ENCODE measurements at regions not wholly inside any gene's neighbourhood (a gene's known extent, or its start where the extent isn't known, plus 50 kb on each side); places are given as distances from the start of the nearest gene placed in this dataset.
"Not testable (repeated sequence)": the region's sequence is repeated elsewhere in the genome, so short reads cannot be mapped to it uniquely, and the experiment has no call there.

DNA sequence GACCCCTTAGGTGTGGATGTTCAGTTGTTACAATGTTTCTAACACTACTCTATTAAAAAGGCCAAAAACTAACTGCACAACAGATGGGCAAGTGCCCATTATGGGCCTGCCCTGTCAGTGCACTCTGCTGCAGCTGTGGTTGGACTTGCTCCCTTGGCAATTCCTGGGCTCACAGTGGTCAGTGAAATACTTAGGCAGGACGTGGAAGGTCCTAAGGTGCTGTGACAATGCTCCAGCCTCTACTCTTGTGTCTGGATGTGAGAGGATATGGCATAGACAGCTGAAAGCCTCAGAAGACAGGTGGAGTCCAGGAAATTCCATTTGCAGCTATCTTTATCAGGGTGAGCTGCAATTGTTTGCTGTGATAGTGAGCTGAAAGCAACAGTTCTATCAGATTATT, 136.5 kb upstream of the OLIG3 start:
- Mint-ChIP-seq H3K27ac (ENCODE audit: unreplicated experiment) (no peak overlapping the region), H3K4me1 (ENCODE audit: unreplicated experiment) (peaks cover 2% of the 10 kb centered on the region), H3K9me3 (ENCODE audit: unreplicated experiment) (no peaks in the 10 kb centered on the region), H3K27me3 (ENCODE audit: unreplicated experiment) (peaks cover 13% of the 10 kb centered on the region), H3K4me3 (ENCODE audit: unreplicated experiment) (no peak overlapping the region), H3K36me3 (ENCODE audit: unreplicated experiment) (no peaks in the 10 kb centered on the region)
- no peak for TF ChIP-seq CTCF (IDR thresholded peaks at IDR 0.05)
- DNase-seq (ENCODE audit: extremely low spot score, unreplicated experiment), result no peak

DNA sequence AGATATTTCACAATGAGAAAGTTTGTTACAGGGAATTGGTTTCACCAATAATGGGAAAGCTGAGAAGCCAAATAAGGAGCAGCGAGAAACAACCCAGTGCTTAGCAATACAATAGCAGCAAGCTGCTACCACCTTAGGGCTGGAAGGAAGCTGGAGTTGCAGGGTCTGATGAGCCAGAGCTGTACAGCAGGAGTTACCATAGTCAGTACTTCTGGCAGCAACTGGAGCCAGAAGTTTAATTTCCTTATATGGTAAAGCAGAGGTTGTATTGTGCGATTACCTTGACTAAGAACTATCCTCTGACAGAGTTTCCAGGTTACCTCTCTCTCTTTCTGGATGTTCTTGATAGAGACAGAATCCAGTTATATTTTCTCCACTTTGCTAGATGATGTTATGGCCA, 137.1 kb upstream of the OLIG3 start:
- H3K27me3 Mint-ChIP-seq (ENCODE audit: unreplicated experiment), result peaks cover 8% of the 10 kb centered on the region
- H3K4me3 Mint-ChIP-seq (ENCODE audit: unreplicated experiment), result no peak overlapping the region
- H3K27ac Mint-ChIP-seq (ENCODE audit: unreplicated experiment), result no peak overlapping the region
- peaks cover 4% of the 10 kb centered on the region for H3K4me1 Mint-ChIP-seq (ENCODE audit: unreplicated experiment)
- no peak for TF ChIP-seq CTCF (IDR thresholded peaks at IDR 0.05)
- DNase-seq (ENCODE audit: extremely low spot score, unreplicated experiment), result no peak
- no peaks in the 10 kb centered on the region for H3K9me3 Mint-ChIP-seq (ENCODE audit: unreplicated experiment)
- H3K36me3 Mint-ChIP-seq (ENCODE audit: unreplicated experiment), result no peaks in the 10 kb centered on the region

GRCh38 chr6:137634177-137634576, 140.0 kb upstream of the OLIG3 start:
- H3K36me3 Mint-ChIP-seq (ENCODE audit: unreplicated experiment); H3K27me3 Mint-ChIP-seq (ENCODE audit: unreplicated experiment); H3K27ac Mint-ChIP-seq (ENCODE audit: unreplicated experiment); H3K9me3 Mint-ChIP-seq (ENCODE audit: unreplicated experiment); DNase-seq (ENCODE audit: extremely low spot score, unreplicated experiment); H3K4me3 Mint-ChIP-seq (ENCODE audit: unreplicated experiment): not testable (repeated sequence)
- peaks cover 21% of the 10 kb centered on the region for H3K4me1 Mint-ChIP-seq (ENCODE audit: unreplicated experiment)

DNA sequence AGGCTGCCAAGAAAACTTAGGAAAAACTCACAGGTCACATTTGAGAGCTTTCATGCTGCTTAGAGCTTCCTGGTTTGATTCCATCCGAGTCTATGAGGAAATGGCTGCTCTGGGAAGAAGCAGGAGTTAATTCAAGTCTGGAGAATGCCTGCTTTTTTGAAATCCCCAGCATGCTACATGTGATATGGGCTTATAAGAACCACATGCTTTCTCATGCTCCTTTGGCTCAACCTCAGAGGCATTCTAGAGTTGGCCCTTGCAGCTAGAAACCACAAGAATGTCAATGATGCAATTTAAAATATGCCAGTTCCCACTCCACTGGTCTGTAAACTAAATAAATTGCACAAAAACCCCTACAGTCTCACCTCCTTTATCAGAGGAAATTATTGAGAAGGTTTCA, 142.9 kb upstream of the OLIG3 start:
- Mint-ChIP-seq H3K36me3 (ENCODE audit: unreplicated experiment) (no peaks in the 10 kb centered on the region), H3K27me3 (ENCODE audit: unreplicated experiment) (no peaks in the 10 kb centered on the region), H3K4me3 (ENCODE audit: unreplicated experiment) (peak overlapping the region; percentile 12), H3K27ac (ENCODE audit: unreplicated experiment) (peak overlapping the region; percentile 55), H3K9me3 (ENCODE audit: unreplicated experiment) (no peaks in the 10 kb centered on the region), H3K4me1 (ENCODE audit: unreplicated experiment) (peaks cover 21% of the 10 kb centered on the region)
- DNase-seq (ENCODE audit: extremely low spot score, unreplicated experiment), result no peak
- TF ChIP-seq CTCF (IDR thresholded peaks at IDR 0.05), result no peak

GRCh38 chr6:137638926-137639706, 144.9 kb upstream of the OLIG3 start:
- Mint-ChIP-seq H3K4me3 (ENCODE audit: unreplicated experiment) (no peak overlapping the region), H3K9me3 (ENCODE audit: unreplicated experiment) (no peaks in the 10 kb centered on the region), H3K27me3 (ENCODE audit: unreplicated experiment) (peaks cover 5% of the 10 kb centered on the region), H3K36me3 (ENCODE audit: unreplicated experiment) (no peaks in the 10 kb centered on the region), H3K27ac (ENCODE audit: unreplicated experiment) (no peak overlapping the region), H3K4me1 (ENCODE audit: unreplicated experiment) (peaks cover 21% of the 10 kb centered on the region)
- TF ChIP-seq CTCF (IDR thresholded peaks at IDR 0.05), result no peak
- DNase-seq (ENCODE audit: extremely low spot score, unreplicated experiment), result no peak

Data from osteocyte (in vitro differentiated cells).